HepG2 (cell line): ENCODE measurements at regions not wholly inside any gene's neighbourhood (a gene's known extent, or its start where the extent isn't known, plus 50 kb on each side); places are given as distances from the start of the nearest gene placed in this dataset.
A peak's percentile ranks its signal among the peaks of the same experiment; 100 is the strongest.

Source experiments
- ATAC-seq: fragments of 200-7000 bp; cut with Tn5 transposase; 3 replicates; pipeline ENCODE4 v1.9.1; 2020; ENCODE audit warnings: mild to moderate bottlenecking, moderate library complexity
- BruUV-seq: library from RNA; stranded (reverse); fragments of 400-500 nt; replicated peaks from 2 replicates; lab custom pipeline; 2021; lab: Mats Ljungman, UMichigan
- CTCF ChIA-PET: fragments of 300-600 bp; formaldehyde crosslinking; extraction: SDS; loops from one replicate; lab custom pipeline; 2021; ENCODE audit warnings: low total read pairs, inconsistent platforms, low intra/inter-chr PET ratio; lab: Yijun Ruan, JAX
- POLR2A ChIA-PET: fragments of 350-600 bp; sonication (Branson Sonifier 250); formaldehyde crosslinking; loops from one replicate; lab custom pipeline; 2020; ENCODE audit warnings: antibody characterized with exemption, inconsistent platforms; lab: Yijun Ruan, JAX
- DNase-seq: peaks from one replicate; pipeline ENCODE4 v3.0.0-alpha.2; 2015; ENCODE audit warnings: low spot score
- FAIRE-seq: peaks from 3 replicates; lab custom pipeline; 2011; peaks lifted over from hg19 to GRCh38; lab: Jason Lieb, UNC
- H2AFZ ChIP-seq: one replicate; pipeline ENCODE4 v1.6.1; 2011; ENCODE audit warnings: low read length, inconsistent platforms
- H3K27ac ChIP-seq: fragments of 300-600 bp; 3 replicates; pipeline ENCODE4 v1.8.0; 2011; ENCODE audit warnings: mixed run types, mild to moderate bottlenecking, mixed read lengths, low read length, inconsistent platforms; ENCODE audit not compliant: insufficient read depth; ENCODE audit errors: extremely low read length
- H3K27me3 ChIP-seq, 2 experiments: fragments of 200-600 bp in 1 of 2; 2 replicates in 1 of 2; 3 replicates in 1 of 2; pipeline versions ENCODE4 v1.6.0 to v1.8.0; 2011; ENCODE audit warnings: low read length in 2 of 2, mild to moderate bottlenecking in 2 of 2, moderate library complexity in 2 of 2, inconsistent platforms in 1 of 2; ENCODE audit not compliant: insufficient read depth in 2 of 2, control insufficient read depth in 1 of 2
- H3K36me3 ChIP-seq, 2 experiments: fragments of 200-600 bp in 1 of 2; replicated peaks in 1 of 2; 2 replicates in 1 of 2; 3 replicates in 1 of 2; pipeline versions ENCODE4 v1.5.1 to v1.8.0; 2011; ENCODE audit warnings: low read length in 2 of 2, inconsistent platforms in 1 of 2; ENCODE audit not compliant: insufficient read depth in 2 of 2, control insufficient read depth in 1 of 2
- H3K4me1 ChIP-seq: 2 replicates; pipeline ENCODE4 v1.5.1; 2012; ENCODE audit warnings: low read length, inconsistent platforms; ENCODE audit not compliant: insufficient read depth
- H3K4me2 ChIP-seq: 2 replicates; pipeline ENCODE4 v1.6.0; 2011; ENCODE audit warnings: low read depth, low read length, inconsistent platforms
- H3K4me3 ChIP-seq, 3 experiments: fragments of 200-600 bp in 1 of 3; sonication (generic), shearing (Covaris generic) in 1 of 3; replicated peaks in 1 of 3; 2 replicates each; pipeline ENCODE4 v1.5.1; 2011 to 2016; ENCODE audit warnings: low read length in 3 of 3, inconsistent platforms in 2 of 3, low read depth in 2 of 3, mild to moderate bottlenecking in 2 of 3, control low read depth in 1 of 3, mixed read lengths in 1 of 3; ENCODE audit not compliant: insufficient read depth in 1 of 3
- H3K79me2 ChIP-seq: one replicate; pipeline ENCODE4 v1.6.1; 2011; ENCODE audit warnings: low read length, inconsistent platforms; ENCODE audit not compliant: insufficient read depth
- H3K9ac ChIP-seq: 2 replicates; pipeline ENCODE4 v1.6.0; 2011; ENCODE audit warnings: mild to moderate bottlenecking, low read depth, low read length, inconsistent platforms; ENCODE audit not compliant: insufficient read depth
- H3K9me3 ChIP-seq: 2 replicates; pipeline ENCODE4 v1.5.1; 2012; ENCODE audit warnings: mild to moderate bottlenecking, low read length
- H4K20me1 ChIP-seq: 2 replicates; pipeline ENCODE4 v1.6.0; 2011; ENCODE audit warnings: inconsistent platforms, mild to moderate bottlenecking, low read length, moderate library complexity; ENCODE audit not compliant: insufficient read depth
- RFXAP ChIP-seq: sonication (generic); formaldehyde crosslinking; IDR thresholded peaks from 2 replicates; pipeline ENCODE4 v1.4.0; 2020; ENCODE audit warnings: missing genetic modification reagents, borderline replicate concordance
- RNF219 ChIP-seq: sonication (generic); formaldehyde crosslinking; IDR thresholded peaks from 2 replicates; pipeline ENCODE4 v1.5.0; 2020; ENCODE audit warnings: mild to moderate bottlenecking, missing genetic modification reagents
- SIN3A ChIP-seq: IDR thresholded peaks from 2 replicates; pipeline ENCODE4 v1.6.1; 2011; ENCODE audit warnings: low read depth, mild to moderate bottlenecking, control low read depth, low read length, borderline replicate concordance
- ZNF629 ChIP-seq: sonication (generic); formaldehyde crosslinking; conservative IDR thresholded peaks from 2 replicates; pipeline ENCODE4 v1.5.0; 2020; ENCODE audit warnings: missing genetic modification reagents
- WGBS: methylation state at CpG from one replicate; pipeline ENCODE4 v1.1.6; 2017; ENCODE audit warnings: low lambda C conversion rate; 5-methylcytosine and 5-hydroxymethylcytosine counted together
- in situ Hi-C: cut with HindIII; loops from 2 replicates; pipeline ENCODE4 v1.10.0; 2017; ENCODE audit warnings: low pct_unique_long_range_greater_than_20kb; ENCODE audit not compliant: extremely low pct_ligation_motif_present
- intact Hi-C: fragments of 100-400 bp; cut with micrococcal nuclease; formaldehyde crosslinking; loops from one replicate; pipeline ENCODE4 v1.10.0; 2022; ENCODE audit not compliant: unreplicated experiment
- TF ChIP-seq, protein P1 (sequence below), 2 experiments: sonication (generic) in 1 of 2; formaldehyde crosslinking in 1 of 2; IDR thresholded peaks; 2 replicates each; pipeline versions ENCODE4 v1.5.1 to v1.6.1; 2011 to 2020; ENCODE audit warnings: borderline replicate concordance in 1 of 2, low read depth in 1 of 2, low read length in 1 of 2, mild to moderate bottlenecking in 1 of 2, missing genetic modification reagents in 1 of 2, moderate library complexity in 1 of 2

- Histone ChIP-seq H3K36me3 (no peaks in the 10 kb centered on the region), H4K20me1 (no peaks in the 10 kb centered on the region), H3K4me2 (no peak overlapping the region), H3K27me3 (0 out of 5 replicates have a peak, but pooled peaks cover 0 to 3% of the 10 kb centered on the region in 2 experiments), H3K9ac (no peak overlapping the region), H3K4me1 (no peaks in the 10 kb centered on the region), H3K4me3 (no peak overlapping the region), H3K79me2 (no peaks in the 10 kb centered on the region), H3K27ac (no peak overlapping the region), H3K9me3 (no peaks in the 10 kb centered on the region), H2AFZ (no peak overlapping the region)
- ATAC-seq (no peak), FAIRE-seq (no peak), DNase-seq (no peak)
- BruUV-seq, result no TSS peak
- ChIA-PET POLR2A (no interaction called here), CTCF (no interaction called here)
- TF ChIP-seq ZNF629 (no peak), RFXAP (CRISPR knock-in tag) (no peak), SIN3A (no peak), RNF219 (CRISPR knock-in tag) (no peak)
- TF ChIP-seq, protein P1, sequence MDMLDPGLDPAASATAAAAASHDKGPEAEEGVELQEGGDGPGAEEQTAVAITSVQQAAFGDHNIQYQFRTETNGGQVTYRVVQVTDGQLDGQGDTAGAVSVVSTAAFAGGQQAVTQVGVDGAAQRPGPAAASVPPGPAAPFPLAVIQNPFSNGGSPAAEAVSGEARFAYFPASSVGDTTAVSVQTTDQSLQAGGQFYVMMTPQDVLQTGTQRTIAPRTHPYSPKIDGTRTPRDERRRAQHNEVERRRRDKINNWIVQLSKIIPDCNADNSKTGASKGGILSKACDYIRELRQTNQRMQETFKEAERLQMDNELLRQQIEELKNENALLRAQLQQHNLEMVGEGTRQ (IDR thresholded peaks at IDR 0.05; ENCODE audit: low read depth, low read length), result peak; percentile 23; the same call in 1 of the 2 replicates
- TF ChIP-seq, protein P1 (CRISPR knock-in tag; IDR thresholded peaks at IDR 0.05; ENCODE audit: borderline replicate concordance), result no peak
- intact Hi-C loops, result no loop called here
- WGBS, result 0% methylated on average over 1 of the region's 3 CpGs
- in situ Hi-C loops, result no loop called here
Observed at GRCh38 chr13:106416645-106417044, 118.8 kb downstream of the EFNB2 start.
